Upper lobe of left lung (tissue), 4 donors: ENCODE measurements at regions not wholly inside any gene's neighbourhood (a gene's known extent, or its start where the extent isn't known, plus 50 kb on each side); places are given as distances from the start of the nearest gene placed in this dataset.

Experiments
- EP300 ChIP-seq, 4 donors: sonication (generic); formaldehyde crosslinking; IDR thresholded peaks; one replicate each; pipeline ENCODE4 v1.5.1; 2017; ENCODE audit warnings: antibody characterized with exemption in 4 of 4, control low read depth in 2 of 4
- POLR2A ChIP-seq, 4 donors: fragments of 450-650 bp; IDR thresholded peaks; one replicate each; pipeline ENCODE4 v1.5.1; 2016 to 2017; ENCODE audit warnings: antibody characterized with exemption in 4 of 4, mild to moderate bottlenecking in 2 of 4
- POLR2AphosphoS5 ChIP-seq, 2 donors: sonication (generic); formaldehyde crosslinking; IDR thresholded peaks; one replicate each; pipeline ENCODE4 v1.5.1; 2017; ENCODE audit warnings: antibody characterized with exemption in 2 of 2
- TF ChIP-seq, protein P1 (sequence below), 6 experiments: fragments of 450-650 bp in 4 of 6; fragments of 200-600 bp in 2 of 6; sonication (generic) in 2 of 6; IDR thresholded peaks; one replicate each; pipeline ENCODE4 v1.5.1; 2016 to 2019; ENCODE audit warnings: antibody characterized with exemption in 6 of 6

DNA sequence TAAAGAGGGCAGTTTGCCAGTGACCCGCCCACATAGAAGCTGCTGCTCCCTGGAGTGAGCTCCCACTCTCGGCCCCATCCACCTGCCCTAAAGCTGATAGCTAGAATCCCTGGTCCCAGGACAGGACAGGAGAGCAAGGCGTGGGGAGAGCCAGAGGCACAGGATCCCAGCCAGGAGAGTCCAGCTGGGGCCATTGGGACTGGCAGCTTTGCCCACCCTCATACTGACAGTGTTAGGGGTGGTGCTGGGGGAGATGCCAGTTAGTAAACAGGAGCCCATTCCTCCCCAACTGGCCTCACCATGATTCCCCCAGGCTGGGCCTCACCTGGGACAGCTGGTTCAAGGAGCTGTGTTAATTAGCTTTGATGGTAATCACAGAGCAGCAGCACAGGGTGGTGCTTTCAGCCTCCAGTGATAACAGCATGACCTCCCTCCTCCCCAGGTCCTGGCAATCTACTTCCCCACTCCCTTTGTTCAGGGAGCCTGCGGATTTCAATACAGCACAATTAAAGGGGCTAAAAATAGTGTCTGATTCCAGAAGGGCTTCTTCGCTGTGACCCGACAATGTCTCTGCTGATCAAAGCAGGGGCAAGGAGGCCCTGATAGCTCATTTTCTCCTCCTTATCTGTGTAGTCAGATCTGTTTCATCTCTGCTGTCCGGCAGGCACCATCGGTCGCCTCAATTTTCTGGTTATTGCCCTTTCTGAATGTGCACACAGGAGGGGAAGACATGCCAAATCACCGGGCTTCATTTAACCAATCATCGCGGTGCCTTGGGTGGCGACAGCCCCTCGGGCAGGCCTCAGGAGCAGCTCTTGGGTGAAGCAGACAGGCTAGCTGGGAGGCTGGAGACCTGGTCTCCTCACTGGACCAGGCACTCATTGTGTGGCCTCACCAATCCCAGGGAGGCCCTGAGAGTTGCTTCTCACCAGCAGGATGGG is 119.9 kb upstream of the TEX51 start:
- TF ChIP-seq POLR2AphosphoS5 (IDR thresholded peaks at IDR 0.05) = no peak
- TF ChIP-seq, protein P1, sequence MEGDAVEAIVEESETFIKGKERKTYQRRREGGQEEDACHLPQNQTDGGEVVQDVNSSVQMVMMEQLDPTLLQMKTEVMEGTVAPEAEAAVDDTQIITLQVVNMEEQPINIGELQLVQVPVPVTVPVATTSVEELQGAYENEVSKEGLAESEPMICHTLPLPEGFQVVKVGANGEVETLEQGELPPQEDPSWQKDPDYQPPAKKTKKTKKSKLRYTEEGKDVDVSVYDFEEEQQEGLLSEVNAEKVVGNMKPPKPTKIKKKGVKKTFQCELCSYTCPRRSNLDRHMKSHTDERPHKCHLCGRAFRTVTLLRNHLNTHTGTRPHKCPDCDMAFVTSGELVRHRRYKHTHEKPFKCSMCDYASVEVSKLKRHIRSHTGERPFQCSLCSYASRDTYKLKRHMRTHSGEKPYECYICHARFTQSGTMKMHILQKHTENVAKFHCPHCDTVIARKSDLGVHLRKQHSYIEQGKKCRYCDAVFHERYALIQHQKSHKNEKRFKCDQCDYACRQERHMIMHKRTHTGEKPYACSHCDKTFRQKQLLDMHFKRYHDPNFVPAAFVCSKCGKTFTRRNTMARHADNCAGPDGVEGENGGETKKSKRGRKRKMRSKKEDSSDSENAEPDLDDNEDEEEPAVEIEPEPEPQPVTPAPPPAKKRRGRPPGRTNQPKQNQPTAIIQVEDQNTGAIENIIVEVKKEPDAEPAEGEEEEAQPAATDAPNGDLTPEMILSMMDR (IDR thresholded peaks at IDR 0.05) = no peak
- TF ChIP-seq POLR2A (IDR thresholded peaks at IDR 0.05) = no peak
- no peak for TF ChIP-seq EP300 (IDR thresholded peaks at IDR 0.05)
